ENCODE measurements at regions not wholly inside any gene's neighbourhood (a gene's known extent, or its start where the extent isn't known, plus 50 kb on each side); places are given as distances from the start of the nearest gene placed in this dataset.

DNA sequence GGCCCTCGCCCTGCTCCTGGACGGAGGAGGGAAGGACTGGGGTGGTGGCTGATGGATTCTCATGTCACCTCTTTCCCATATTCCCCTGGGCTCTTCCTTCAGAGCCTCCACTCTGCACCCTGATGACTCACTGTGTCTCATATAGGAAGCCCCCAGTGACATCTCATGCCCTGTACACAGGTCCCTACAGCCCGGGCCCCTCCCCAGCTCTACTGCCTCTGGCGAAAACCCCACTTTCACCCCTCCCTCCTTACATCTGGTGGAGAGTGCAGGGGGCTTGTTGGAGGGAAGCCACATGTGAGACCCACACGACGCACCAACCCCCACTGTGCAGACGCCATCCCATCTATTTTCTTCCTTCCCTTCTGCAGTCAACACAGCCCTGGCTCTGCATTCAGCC lies 72.8 kb upstream of the ZNF479 start:
- TF ChIP-seq CTCF (conservative IDR thresholded peaks at IDR 0.05) (no peak), ZFX (IDR thresholded peaks at IDR 0.05) (no peak)
